SH-SY5Y (cell line): ENCODE measurements at regions not wholly inside any gene's neighbourhood (a gene's known extent, or its start where the extent isn't known, plus 50 kb on each side); places are given as distances from the start of the nearest gene placed in this dataset.

ENCODE experiments used
- GATA2 ChIP-seq: IDR thresholded peaks from 2 replicates; pipeline ENCODE4 v1.6.1; 2011; ENCODE audit warnings: mild to moderate bottlenecking, low read depth, low read length
- GATA3 ChIP-seq: IDR thresholded peaks from 2 replicates; pipeline ENCODE4 v1.6.1; 2011; ENCODE audit warnings: low read depth, mild to moderate bottlenecking, low read length, moderate library complexity

- TF ChIP-seq GATA2: no peak
- TF ChIP-seq GATA3: no peak
These were observed 78.2 kb downstream of the DNTTIP2 start for GRCh38 chr1:93800856-93801255.
